EL (cell line): ENCODE measurements at regions not wholly inside any gene's neighbourhood (a gene's known extent, or its start where the extent isn't known, plus 50 kb on each side); places are given as distances from the start of the nearest gene placed in this dataset.

Source experiments
- DNase-seq: peaks from one replicate; pipeline ENCODE4 v3.0.0-alpha.2; 2016

DNA sequence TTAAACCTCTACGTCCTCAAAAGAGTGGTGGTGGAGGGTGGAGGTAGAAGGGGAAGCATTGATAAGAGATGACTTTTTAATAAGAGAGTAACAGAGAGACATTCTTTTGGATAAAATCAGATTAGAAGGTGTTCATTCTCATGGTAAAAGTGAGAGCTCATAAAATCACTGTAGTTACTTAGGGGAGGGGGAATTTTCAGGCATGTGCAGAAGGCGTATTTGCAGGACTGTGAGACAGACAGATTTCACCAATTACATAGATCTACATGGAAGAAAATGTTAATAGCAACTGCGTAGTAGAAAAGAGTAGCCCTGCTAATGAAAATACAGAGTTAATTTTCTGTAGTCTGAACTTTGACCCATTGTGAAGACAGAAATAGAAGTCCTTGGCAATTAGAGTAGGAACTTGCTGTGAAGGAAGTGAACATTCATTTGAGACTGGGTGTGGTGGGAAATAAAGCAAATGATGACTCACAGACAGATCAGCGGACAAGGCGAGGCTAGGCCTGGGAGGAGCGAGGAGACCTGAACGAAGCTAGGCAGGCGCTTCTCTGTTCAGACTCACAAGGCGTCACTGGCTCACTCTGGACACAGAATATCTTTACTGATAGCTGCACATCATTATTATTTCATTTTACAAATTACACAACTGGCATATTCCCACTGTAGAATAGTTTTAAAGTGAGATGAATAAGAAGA is 57.2 kb upstream of the FAM9C start:
- peak; percentile 81 for DNase-seq

DNA sequence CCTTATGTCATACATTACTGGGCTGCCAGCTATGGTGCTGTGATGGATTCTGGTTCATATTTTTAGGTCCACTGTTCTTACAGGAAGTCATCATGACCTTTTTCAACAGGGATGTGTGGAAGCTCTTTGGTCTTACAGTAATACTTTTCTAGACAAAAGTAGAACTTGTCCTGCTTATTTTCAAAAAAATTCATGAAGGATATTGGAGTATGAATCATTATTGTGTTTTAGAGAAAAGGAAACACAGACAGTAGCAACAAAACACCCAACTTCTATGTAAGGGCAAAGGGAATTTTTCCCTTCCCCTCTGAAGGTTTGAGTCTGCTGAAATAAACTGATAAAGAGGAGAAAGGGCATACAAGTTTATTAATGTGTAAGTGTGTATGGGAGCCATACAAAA is 54.7 kb upstream of the FAM9C start:
- DNase-seq = no peak

DNA sequence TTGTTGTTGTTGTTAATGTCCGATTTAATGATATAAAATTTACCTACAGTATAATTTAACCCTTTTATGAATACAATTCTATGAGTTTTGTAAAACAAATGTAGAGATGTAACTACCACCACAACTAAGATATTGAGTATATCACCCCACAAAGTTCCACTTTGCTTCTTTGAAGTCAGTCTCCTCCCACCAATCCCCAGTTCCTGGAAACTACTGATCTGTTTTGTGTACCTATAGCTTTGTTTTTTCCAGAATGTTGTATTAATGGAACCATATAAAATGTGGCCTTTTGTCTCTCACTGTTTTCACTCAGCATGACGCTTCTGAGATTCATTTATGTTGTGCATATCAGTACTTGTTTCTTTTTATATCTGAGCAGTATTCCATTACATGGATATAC is 52.3 kb upstream of the FAM9C start:
- no peak for DNase-seq

DNA sequence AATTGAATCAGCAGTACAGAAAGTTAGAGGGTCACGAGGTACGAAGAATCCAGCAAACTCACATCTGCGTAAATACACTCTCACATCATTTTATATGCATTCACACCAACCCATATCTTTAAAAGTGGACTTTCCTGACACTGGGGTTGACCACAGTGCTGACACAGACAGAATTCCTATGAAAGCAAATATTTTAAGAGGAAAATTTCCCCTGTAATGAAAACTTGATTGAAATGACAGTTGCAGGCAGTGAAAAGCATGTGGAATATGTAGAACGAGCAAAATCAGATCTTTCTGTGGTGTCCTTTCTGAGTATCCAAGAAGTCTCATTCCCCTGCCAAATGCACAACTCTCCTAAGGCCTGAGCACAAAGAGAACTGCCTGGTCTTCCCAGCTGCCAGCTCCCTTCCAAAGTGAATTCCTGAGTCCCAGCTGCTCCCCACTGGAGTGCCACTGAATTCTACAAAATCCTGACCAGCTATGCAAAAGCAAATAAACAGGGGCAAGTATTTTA is 50.5 kb upstream of the FAM9C start:
- no peak for DNase-seq

DNA sequence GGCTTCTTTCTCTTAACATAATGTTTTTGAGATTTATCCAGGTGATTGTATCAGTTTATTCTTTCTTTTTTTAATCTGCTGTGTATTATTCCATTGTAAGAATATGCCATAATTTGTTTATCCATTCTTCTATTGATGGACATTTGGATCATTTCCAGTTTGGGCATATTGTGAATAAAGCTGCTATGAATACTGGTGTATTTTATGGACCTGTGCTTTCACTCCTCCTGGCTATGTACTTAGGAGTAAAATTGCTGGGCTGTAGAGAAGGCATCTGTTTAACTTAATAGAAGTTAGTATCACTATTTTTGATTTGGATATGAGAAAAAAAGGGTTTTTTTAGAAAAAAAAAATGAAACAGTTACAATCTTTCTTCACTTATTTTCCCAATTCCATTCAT is 50.0 kb upstream of the FAM9C start:
- DNase-seq = no peak
